DND-41 (cell line): ENCODE measurements at regions not wholly inside any gene's neighbourhood (a gene's known extent, or its start where the extent isn't known, plus 50 kb on each side); places are given as distances from the start of the nearest gene placed in this dataset.

Experiments used
- ATAC-seq: fragments of 200-7000 bp; cut with Tn5 transposase; 3 replicates; pipeline ENCODE4 v1.9.1; 2021; ENCODE audit warnings: low read depth; ENCODE audit not compliant: insufficient read depth
- DNase-seq: peaks from one replicate; pipeline ENCODE4 v3.0.0-alpha.2; 2020
- H2AFZ ChIP-seq: 2 replicates; pipeline ENCODE4 v1.6.0; 2012; ENCODE audit warnings: low read depth, low read length
- H3K27ac ChIP-seq: 2 replicates; pipeline ENCODE4 v1.5.1; 2012; ENCODE audit warnings: low read length, inconsistent platforms
- H3K27me3 ChIP-seq: fragments of 200-600 bp; sonication (generic); 2 replicates; pipeline ENCODE4 v1.6.0; 2012; ENCODE audit warnings: low read length, mild to moderate bottlenecking, inconsistent platforms; ENCODE audit not compliant: insufficient read depth, poor library complexity
- H3K36me3 ChIP-seq: 2 replicates; pipeline ENCODE4 v1.5.1; 2012; ENCODE audit warnings: low read length, inconsistent platforms; ENCODE audit not compliant: insufficient read depth
- H3K4me1 ChIP-seq: 2 replicates; pipeline ENCODE4 v1.5.1; 2012; ENCODE audit warnings: mild to moderate bottlenecking, low read length; ENCODE audit not compliant: insufficient read depth
- H3K4me2 ChIP-seq: 2 replicates; pipeline ENCODE4 v1.6.0; 2012; ENCODE audit warnings: mild to moderate bottlenecking, moderate library complexity, low read length, inconsistent platforms; ENCODE audit not compliant: insufficient read depth
- H3K4me3 ChIP-seq, 2 experiments: fragments of 200-600 bp in 1 of 2; shearing (Covaris generic) in 1 of 2; 2 replicates each; pipeline ENCODE4 v1.5.1; 2012 to 2016; ENCODE audit warnings: inconsistent platforms in 2 of 2, low read length in 2 of 2, mild to moderate bottlenecking in 2 of 2, low read depth in 1 of 2, moderate library complexity in 1 of 2
- H3K79me2 ChIP-seq: 2 replicates; pipeline ENCODE4 v1.6.0; 2012; ENCODE audit warnings: low read length, inconsistent platforms; ENCODE audit not compliant: insufficient read depth
- H3K9ac ChIP-seq: 2 replicates; pipeline ENCODE4 v1.6.0; 2012; ENCODE audit warnings: low read depth, mild to moderate bottlenecking, inconsistent platforms, low read length, moderate library complexity
- H3K9me3 ChIP-seq: 2 replicates; pipeline ENCODE4 v1.5.1; 2012; ENCODE audit warnings: low read length, moderate library complexity, mild to moderate bottlenecking, inconsistent platforms; ENCODE audit not compliant: insufficient read depth, severe bottlenecking
- H4K20me1 ChIP-seq: 2 replicates; pipeline ENCODE4 v1.6.0; 2012; ENCODE audit warnings: low read length; ENCODE audit not compliant: insufficient read depth
- EZH2 ChIP-seq: IDR thresholded peaks from 3 replicates; pipeline ENCODE4 v1.6.1; 2012; ENCODE audit warnings: borderline replicate concordance, low read depth, mild to moderate bottlenecking, moderate library complexity, low read length, inconsistent platforms; ENCODE audit not compliant: severe bottlenecking
- TF ChIP-seq, protein P1 (sequence below): IDR thresholded peaks from 2 replicates; pipeline ENCODE4 v1.5.1; 2012; ENCODE audit warnings: borderline replicate concordance, low read length, moderate library complexity, mild to moderate bottlenecking; ENCODE audit not compliant: poor library complexity, severe bottlenecking; ENCODE audit errors: extremely low read depth

DNA sequence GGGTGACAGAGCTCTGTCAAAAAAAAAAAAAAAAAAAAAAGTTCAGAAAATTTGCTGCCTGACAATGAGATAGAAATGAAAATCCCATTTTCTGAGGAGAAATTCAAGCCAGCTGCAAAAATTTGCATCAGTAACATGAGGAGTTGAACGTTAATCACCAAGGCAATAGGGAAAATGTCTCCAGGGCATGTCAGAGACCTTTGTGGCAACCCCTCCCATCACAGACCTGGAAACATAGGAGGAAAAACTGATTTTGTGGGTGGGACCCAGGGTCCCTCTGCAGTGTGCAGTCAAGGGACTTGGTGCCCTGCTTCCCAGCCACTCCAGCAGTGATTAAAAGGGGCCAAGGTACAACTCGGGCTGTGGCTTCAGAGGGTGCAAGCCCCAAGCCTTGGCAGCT is 615.4 kb downstream of the RWDD3 start:
- no peak for TF ChIP-seq EZH2
- TF ChIP-seq, protein P1, sequence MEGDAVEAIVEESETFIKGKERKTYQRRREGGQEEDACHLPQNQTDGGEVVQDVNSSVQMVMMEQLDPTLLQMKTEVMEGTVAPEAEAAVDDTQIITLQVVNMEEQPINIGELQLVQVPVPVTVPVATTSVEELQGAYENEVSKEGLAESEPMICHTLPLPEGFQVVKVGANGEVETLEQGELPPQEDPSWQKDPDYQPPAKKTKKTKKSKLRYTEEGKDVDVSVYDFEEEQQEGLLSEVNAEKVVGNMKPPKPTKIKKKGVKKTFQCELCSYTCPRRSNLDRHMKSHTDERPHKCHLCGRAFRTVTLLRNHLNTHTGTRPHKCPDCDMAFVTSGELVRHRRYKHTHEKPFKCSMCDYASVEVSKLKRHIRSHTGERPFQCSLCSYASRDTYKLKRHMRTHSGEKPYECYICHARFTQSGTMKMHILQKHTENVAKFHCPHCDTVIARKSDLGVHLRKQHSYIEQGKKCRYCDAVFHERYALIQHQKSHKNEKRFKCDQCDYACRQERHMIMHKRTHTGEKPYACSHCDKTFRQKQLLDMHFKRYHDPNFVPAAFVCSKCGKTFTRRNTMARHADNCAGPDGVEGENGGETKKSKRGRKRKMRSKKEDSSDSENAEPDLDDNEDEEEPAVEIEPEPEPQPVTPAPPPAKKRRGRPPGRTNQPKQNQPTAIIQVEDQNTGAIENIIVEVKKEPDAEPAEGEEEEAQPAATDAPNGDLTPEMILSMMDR: no peak
- H3K27me3 ChIP-seq: no peaks in the 10 kb centered on the region
- ATAC-seq: no peak
- no peak overlapping the region for H3K4me3 ChIP-seq
- peaks cover 2% of the 10 kb centered on the region for H3K9me3 ChIP-seq
- no peaks in the 10 kb centered on the region for H3K36me3 ChIP-seq
- H3K27ac ChIP-seq: no peak overlapping the region
- H4K20me1 ChIP-seq: no peaks in the 10 kb centered on the region
- no peak overlapping the region for H2AFZ ChIP-seq
- H3K4me1 ChIP-seq: no peaks in the 10 kb centered on the region
- no peak overlapping the region for H3K9ac ChIP-seq
- no peak for DNase-seq
- H3K79me2 ChIP-seq: no peaks in the 10 kb centered on the region
- no peak overlapping the region for H3K4me2 ChIP-seq

DNA sequence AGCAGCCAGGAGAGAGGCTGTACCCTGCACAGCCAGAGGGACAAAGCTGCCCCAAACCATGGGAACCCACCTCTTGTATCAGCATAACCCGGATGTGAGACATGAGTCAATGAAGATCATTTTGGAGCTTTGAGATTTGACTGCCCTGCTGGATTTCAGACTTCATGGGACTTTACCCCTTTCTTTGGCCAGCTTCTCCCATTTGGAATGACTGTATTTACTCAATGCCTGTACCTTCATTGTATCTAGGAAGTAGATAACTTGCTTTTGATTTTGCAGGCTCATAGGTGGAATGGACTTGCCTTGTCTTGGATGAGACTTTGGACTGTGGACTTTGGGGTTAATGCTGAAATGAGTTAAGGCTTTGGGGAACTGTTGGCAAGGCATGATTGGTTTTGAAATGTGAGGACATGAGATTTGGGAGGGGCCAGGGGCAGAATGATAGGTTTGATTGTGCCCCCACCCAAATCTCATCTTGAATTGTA is 616.2 kb downstream of the RWDD3 start:
- H3K9ac ChIP-seq: no peak overlapping the region
- H3K36me3 ChIP-seq: no peaks in the 10 kb centered on the region
- H3K4me3 ChIP-seq: no peak overlapping the region
- no peaks in the 10 kb centered on the region for H3K27me3 ChIP-seq
- no peak overlapping the region for H2AFZ ChIP-seq
- H3K79me2 ChIP-seq: no peaks in the 10 kb centered on the region
- no peaks in the 10 kb centered on the region for H4K20me1 ChIP-seq
- ATAC-seq (no peak), DNase-seq (no peak)
- TF ChIP-seq, protein P1: no peak
- no peak for TF ChIP-seq EZH2
- H3K9me3 ChIP-seq: peaks cover 2% of the 10 kb centered on the region
- no peak overlapping the region for H3K27ac ChIP-seq
- no peak overlapping the region for H3K4me2 ChIP-seq
- H3K4me1 ChIP-seq: no peaks in the 10 kb centered on the region

DNA sequence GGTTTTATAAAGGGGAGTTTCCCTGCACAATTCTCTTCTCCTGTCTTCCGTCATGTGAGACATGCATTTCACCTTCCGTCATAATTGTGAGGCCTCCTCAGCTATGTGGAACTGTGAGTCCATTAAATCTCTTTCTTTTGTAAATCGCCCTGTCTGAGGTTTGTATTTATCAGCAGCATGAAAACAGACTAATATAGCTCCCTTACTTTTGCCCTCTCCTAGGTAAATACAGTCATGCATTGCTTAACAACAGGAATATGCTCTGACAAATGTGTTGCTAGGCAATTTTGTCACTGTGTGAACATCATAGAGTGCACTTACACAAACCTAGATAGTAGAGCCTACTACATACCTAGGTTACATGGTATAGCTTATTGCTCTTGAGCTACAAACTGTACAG is 616.8 kb downstream of the RWDD3 start:
- Histone ChIP-seq H3K9me3 (peaks cover 2% of the 10 kb centered on the region), H3K9ac (no peak overlapping the region), H3K4me3 (no peak overlapping the region), H3K79me2 (no peaks in the 10 kb centered on the region), H3K36me3 (no peaks in the 10 kb centered on the region), H4K20me1 (no peaks in the 10 kb centered on the region), H2AFZ (no peak overlapping the region), H3K4me2 (no peak overlapping the region), H3K27ac (no peak overlapping the region), H3K27me3 (no peaks in the 10 kb centered on the region), H3K4me1 (no peaks in the 10 kb centered on the region)
- no peak for DNase-seq
- ATAC-seq: no peak
- TF ChIP-seq, protein P1: no peak
- no peak for TF ChIP-seq EZH2

DNA sequence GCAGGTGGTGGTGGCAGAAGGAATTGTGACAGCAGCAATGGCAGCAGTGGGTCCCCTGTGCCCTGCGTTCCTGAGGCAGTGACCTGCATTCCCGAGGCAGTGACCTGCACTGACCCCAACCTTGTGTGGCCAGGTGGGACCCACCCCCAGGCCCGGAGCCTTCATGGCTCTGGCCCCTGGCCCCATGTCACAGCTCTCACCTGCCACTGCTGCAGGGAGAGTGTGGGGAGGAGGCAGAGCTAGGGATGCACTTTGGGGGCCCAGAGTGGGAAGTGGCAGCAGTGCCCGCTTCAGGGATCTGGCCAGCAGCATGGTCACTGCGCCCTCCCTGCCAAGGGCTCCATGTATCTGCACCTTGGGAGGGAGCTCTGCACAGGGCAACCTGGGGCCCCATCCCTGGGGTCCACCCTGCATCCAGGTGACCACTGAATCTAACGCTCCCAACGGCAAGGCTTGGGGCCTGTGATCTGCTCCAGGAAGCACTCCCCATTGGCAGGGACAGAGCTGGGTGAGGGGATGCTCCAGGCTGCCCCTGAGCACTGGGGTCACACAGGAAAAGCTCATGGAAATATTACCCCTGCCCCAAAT is 618.6 kb downstream of the RWDD3 start:
- DNase-seq (no peak), ATAC-seq (no peak)
- H3K9me3 ChIP-seq: peaks cover 2% of the 10 kb centered on the region

More for the DNA sequence above, 618.6 kb downstream of the RWDD3 start:
- no peaks in the 10 kb centered on the region for H3K79me2 ChIP-seq
- H3K27ac ChIP-seq: no peak overlapping the region
- H3K9ac ChIP-seq: no peak overlapping the region
- no peaks in the 10 kb centered on the region for H3K4me1 ChIP-seq
- no peaks in the 10 kb centered on the region for H3K36me3 ChIP-seq
- H3K27me3 ChIP-seq: no peaks in the 10 kb centered on the region
- TF ChIP-seq, protein P1: no peak
- no peak for TF ChIP-seq EZH2
- no peak overlapping the region for H2AFZ ChIP-seq
- H3K4me3 ChIP-seq: no peak overlapping the region
- H4K20me1 ChIP-seq: no peaks in the 10 kb centered on the region
- no peak overlapping the region for H3K4me2 ChIP-seq
